GM12874 (cell line): ENCODE measurements at regions not wholly inside any gene's neighbourhood (a gene's known extent, or its start where the extent isn't known, plus 50 kb on each side); places are given as distances from the start of the nearest gene placed in this dataset.

Experiments
- TF ChIP-seq, protein P1 (sequence below): IDR thresholded peaks from 2 replicates; pipeline ENCODE4 v1.5.1; 2011; ENCODE audit warnings: low read depth, mild to moderate bottlenecking, control low read depth, low read length, moderate library complexity; ENCODE audit not compliant: insufficient read depth

DNA sequence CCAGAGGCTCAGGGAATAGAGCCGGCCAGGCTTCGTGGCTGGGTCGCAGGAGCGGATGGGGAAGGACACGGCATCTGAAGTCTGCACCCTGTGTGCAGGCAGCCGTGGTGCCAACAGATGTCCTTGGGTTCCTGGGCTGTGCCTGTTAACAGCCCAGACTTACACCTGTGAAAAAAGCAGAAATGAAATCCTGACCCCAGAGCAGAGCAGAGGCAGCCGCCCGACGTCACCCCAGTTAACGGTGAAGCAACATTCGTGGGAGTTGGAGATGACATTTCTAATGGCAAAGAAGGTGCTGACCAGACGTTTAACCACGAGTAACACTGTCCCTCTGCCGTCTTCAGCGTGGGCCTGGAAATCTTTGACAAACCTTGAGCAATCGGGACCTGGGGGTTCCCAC lies 200.3 kb upstream of the DIO3 start:
- TF ChIP-seq, protein P1, sequence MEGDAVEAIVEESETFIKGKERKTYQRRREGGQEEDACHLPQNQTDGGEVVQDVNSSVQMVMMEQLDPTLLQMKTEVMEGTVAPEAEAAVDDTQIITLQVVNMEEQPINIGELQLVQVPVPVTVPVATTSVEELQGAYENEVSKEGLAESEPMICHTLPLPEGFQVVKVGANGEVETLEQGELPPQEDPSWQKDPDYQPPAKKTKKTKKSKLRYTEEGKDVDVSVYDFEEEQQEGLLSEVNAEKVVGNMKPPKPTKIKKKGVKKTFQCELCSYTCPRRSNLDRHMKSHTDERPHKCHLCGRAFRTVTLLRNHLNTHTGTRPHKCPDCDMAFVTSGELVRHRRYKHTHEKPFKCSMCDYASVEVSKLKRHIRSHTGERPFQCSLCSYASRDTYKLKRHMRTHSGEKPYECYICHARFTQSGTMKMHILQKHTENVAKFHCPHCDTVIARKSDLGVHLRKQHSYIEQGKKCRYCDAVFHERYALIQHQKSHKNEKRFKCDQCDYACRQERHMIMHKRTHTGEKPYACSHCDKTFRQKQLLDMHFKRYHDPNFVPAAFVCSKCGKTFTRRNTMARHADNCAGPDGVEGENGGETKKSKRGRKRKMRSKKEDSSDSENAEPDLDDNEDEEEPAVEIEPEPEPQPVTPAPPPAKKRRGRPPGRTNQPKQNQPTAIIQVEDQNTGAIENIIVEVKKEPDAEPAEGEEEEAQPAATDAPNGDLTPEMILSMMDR = no peak

DNA sequence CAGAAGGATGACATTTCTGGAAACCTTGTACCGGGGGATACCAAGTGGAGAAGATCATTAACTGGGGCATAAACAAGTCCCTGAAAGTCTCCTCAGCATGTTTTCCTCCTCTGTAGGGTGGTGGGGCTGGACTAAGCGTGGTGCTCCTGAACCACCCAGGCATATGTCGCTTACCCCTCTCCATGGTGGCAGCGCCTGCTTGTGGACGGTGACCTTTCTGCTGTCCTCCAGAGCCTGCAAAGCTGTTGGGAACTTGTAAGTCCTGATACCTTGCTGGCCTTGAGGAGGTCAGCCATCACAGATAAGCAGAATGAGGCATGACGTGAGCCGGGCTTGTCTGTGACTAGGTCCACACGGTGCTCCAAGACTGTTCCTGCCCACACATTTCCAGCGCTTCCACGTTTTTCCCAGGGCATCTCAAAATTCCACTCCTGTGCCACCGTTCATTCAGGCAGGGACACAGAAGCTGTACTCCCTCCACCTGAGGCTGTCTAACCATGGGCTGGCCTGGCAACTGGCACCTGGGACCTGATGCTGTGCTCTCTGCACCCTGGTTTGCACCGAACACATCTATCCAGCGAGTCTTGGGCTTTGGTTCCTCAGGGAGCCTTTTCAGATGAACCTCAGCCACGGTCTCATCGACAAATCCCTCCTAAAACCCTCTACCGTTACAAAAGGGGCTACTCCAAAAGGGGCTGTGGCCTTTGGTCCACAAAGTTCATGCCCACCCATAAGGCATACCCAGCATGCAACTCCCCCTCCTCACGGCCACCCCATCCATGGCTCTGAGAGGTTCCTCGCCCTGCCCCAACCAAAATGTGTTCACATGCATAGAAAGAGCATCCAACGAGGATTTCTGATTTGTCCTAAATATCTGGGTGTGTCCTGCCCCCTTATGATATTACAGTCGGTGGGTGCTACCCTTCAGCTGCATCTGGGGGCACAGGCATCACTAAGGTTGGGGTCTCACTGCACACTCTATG lies 199.6 kb upstream of the DIO3 start:
- TF ChIP-seq, protein P1 = no peak

DNA sequence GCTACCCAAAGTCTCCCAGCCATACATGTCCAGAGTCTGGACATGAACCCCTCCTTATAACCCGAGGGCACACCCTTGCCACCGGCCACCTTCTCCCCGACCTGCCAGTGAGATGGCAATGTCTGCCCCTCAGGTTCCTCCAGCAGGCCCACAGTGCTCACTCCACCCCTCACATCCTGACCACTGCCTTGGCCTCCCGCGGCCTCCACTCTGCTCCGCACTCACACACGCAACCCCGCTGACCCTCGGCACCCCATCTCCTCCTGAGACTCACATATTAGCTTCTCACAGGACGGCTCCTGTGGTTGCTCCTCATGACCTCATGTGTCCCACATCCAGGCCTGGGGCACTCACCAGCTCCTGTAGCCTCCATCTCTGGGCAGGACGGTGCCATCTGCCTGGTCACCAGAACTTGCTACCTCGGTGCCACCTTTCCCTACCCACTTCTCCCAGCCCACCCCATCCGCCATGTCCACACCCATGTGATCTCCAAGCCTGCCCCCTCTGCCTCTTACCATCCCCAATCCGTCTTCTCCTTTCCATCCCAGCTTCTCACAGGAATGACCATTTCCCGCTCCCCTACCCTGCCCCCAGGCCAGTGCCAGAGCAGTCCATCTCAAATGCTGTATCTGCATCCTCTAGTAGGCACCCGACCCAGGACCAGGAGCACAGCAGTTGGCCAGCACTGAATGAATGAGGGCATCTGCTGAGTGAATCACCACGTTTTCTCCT lies 198.6 kb upstream of the DIO3 start:
- TF ChIP-seq, protein P1 = no peak

DNA sequence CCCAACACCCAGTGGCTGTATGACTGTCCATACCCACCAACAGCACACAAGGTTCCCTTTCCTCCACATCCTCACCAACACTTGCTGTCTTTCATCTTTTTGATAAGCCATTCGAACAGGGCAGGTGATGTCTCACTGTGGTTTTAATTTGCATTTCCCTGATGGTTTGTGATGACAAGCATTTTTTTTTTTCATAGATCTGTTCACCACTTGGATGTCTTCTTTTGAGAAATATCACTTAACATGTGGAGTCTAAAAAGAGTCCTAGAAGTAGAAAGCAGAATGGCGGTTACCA lies 198.1 kb upstream of the DIO3 start:
- TF ChIP-seq, protein P1 = no peak

DNA sequence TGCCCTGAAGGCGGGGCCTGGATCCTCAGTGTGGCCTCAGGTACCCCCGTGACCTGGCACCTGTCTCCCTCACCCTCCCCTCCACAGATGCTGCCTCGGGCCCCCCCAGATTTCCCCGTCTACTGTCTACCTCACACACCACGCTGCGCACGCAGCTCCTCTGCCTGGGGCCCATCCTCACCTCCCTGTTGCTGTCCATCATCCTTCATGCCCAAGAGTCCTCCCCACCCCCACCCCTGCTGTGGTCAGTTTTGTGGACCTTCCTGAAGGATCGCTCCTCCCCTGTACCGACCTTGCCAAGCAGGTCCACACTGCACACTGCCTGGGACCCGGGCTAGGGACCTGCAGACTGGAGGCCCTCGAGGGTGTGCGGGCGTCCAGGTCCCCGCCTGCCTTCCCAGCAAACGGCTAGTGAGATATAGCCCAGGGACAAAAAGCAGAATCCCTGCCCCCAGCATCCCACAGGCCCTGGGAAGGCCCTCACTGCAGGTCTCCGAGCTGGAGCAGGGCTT lies 197.4 kb upstream of the DIO3 start:
- TF ChIP-seq, protein P1 = no peak

DNA sequence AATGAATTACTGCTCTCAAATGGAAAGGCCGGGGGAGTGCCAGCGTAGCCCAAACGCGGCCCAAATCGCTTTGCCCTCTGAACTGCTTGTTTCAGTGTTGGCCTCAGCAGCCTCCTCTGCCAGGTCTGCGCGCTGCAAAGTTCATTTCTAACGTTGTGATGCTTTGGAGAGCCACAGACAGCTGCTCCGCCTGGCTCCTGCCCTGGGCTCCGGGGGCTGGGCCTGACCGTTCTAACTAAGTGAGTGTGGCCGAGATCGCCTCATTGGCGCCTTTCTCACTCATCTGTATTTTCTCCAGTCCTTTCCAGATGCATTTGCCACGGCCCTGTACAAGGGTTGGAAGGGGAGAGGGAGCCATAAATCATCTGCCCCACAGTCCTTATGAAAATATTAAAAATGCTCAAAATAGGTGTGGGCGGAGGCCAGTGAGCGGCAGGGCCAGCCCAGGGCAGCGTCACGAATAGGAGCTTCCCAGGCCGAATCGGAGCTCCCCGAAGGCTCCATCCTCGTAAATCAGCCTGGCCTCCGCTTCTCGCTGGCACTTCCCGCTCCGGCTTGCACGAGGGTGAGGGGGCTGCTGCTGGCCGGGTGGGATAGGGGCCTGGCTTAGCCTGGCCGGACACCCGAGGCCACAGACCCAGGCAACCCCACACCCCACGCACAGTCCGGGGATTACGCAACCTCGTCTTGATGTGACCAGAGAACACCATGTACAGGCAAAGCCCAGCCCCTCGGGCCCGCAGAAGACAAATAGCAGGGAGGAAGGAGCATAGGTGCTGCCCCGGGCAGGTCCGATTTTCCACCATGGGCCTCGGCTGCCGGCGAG lies 196.6 kb upstream of the DIO3 start:
- TF ChIP-seq, protein P1 = no peak
